Thyroid gland (tissue), 4 donors: ENCODE measurements at regions not wholly inside any gene's neighbourhood (a gene's known extent, or its start where the extent isn't known, plus 50 kb on each side); places are given as distances from the start of the nearest gene placed in this dataset.

Source experiments
- POLR2A ChIP-seq, 2 donors: fragments of 450-650 bp; IDR thresholded peaks; one replicate each; pipeline ENCODE4 v1.6.1; 2017; ENCODE audit warnings: antibody characterized with exemption in 2 of 2, mild to moderate bottlenecking in 2 of 2, moderate library complexity in 1 of 2
- TF ChIP-seq, protein P1 (sequence below), 6 experiments: fragments of 200-600 bp in 3 of 6; fragments of 450-650 bp in 3 of 6; sonication (generic) in 3 of 6; IDR thresholded peaks; one replicate each; pipeline ENCODE4 v1.5.1; 2016 to 2019; ENCODE audit warnings: antibody characterized with exemption in 6 of 6, mild to moderate bottlenecking in 2 of 6, inconsistent platforms in 1 of 6, moderate library complexity in 1 of 6

DNA sequence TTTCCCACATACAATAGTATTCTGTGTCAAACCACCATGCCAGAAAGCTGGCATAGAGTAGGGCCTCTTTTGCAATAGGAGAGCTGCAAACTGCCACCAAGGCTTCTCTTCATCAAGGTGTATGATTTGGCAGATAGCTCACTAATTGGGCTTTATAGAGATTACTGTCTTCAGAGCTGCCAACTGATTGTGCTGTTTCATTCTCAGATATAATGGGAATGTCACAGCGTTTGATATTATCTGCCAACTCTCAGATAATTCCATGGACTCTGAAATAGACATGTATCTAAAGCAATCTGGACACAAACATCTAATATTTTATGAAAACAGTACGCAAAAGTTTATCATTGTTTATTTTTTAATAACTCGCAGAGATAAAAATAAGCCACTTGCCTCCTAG, 1289.1 kb downstream of the STIM2 start:
- TF ChIP-seq POLR2A (IDR thresholded peaks at IDR 0.05): no peak
- TF ChIP-seq, protein P1, sequence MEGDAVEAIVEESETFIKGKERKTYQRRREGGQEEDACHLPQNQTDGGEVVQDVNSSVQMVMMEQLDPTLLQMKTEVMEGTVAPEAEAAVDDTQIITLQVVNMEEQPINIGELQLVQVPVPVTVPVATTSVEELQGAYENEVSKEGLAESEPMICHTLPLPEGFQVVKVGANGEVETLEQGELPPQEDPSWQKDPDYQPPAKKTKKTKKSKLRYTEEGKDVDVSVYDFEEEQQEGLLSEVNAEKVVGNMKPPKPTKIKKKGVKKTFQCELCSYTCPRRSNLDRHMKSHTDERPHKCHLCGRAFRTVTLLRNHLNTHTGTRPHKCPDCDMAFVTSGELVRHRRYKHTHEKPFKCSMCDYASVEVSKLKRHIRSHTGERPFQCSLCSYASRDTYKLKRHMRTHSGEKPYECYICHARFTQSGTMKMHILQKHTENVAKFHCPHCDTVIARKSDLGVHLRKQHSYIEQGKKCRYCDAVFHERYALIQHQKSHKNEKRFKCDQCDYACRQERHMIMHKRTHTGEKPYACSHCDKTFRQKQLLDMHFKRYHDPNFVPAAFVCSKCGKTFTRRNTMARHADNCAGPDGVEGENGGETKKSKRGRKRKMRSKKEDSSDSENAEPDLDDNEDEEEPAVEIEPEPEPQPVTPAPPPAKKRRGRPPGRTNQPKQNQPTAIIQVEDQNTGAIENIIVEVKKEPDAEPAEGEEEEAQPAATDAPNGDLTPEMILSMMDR (IDR thresholded peaks at IDR 0.05): no peak
